Sigmoid colon (tissue), 6 donors: ENCODE measurements at regions not wholly inside any gene's neighbourhood (a gene's known extent, or its start where the extent isn't known, plus 50 kb on each side); places are given as distances from the start of the nearest gene placed in this dataset.

Experiments used
- DNase-seq: peaks from one replicate; pipeline ENCODE4 v3.0.0-alpha.2; 2019
- H3K27ac ChIP-seq, 4 donors: fragments of 200-600 bp; sonication (generic); one replicate each; pipeline ENCODE4 v1.5.1; 2016 to 2019; ENCODE audit warnings: mild to moderate bottlenecking in 1 of 4
- H3K27me3 ChIP-seq, 3 donors: fragments of 200-600 bp; sonication (generic); one replicate each; pipeline ENCODE4 v1.5.1; 2019; ENCODE audit warnings: mild to moderate bottlenecking in 1 of 3
- H3K36me3 ChIP-seq, 4 donors: fragments of 200-600 bp; sonication (generic); one replicate each; pipeline ENCODE4 v1.5.1; 2016 to 2019
- H3K4me1 ChIP-seq, 4 donors: fragments of 200-600 bp; sonication (generic); one replicate each; pipeline ENCODE4 v1.5.1; 2017 to 2019
- H3K4me3 ChIP-seq, 4 donors: fragments of 200-600 bp; sonication (generic); one replicate each; pipeline ENCODE4 v1.5.1; 2017 to 2019; ENCODE audit warnings: mild to moderate bottlenecking in 2 of 4, moderate library complexity in 1 of 4
- H3K9me3 ChIP-seq, 4 donors: fragments of 200-600 bp in 3 of 4; sonication (generic) in 3 of 4; one replicate each; pipeline versions ENCODE4 v1.5.1 to v1.6.1; 2013 to 2019
- CTCF ChIP-seq, 4 experiments: fragments of 450-650 bp in 3 of 4; fragments of 200-600 bp in 1 of 4; IDR thresholded peaks; one replicate each; pipeline ENCODE4 v1.5.1; 2016 to 2019; ENCODE audit warnings: antibody characterized with exemption in 4 of 4, mild to moderate bottlenecking in 3 of 4, moderate library complexity in 2 of 4
- EP300 ChIP-seq, 4 donors: sonication (generic); formaldehyde crosslinking; IDR thresholded peaks; one replicate each; pipeline ENCODE4 v1.6.1; 2017; ENCODE audit warnings: antibody characterized with exemption in 4 of 4
- POLR2A ChIP-seq, 2 donors: fragments of 450-650 bp; IDR thresholded peaks; one replicate each; pipeline ENCODE4 v1.6.1; 2016; ENCODE audit warnings: antibody characterized with exemption in 2 of 2, mild to moderate bottlenecking in 2 of 2, moderate library complexity in 2 of 2
- POLR2AphosphoS5 ChIP-seq, 4 donors: sonication (generic); formaldehyde crosslinking; IDR thresholded peaks; one replicate each; pipeline ENCODE4 v1.6.1; 2017; ENCODE audit warnings: antibody characterized with exemption in 4 of 4
- WGBS, 2 donors: extraction: QIAGEN DNeasy Blood & Tissue Kit; methylation state at CpG; one replicate each; pipeline ENCODE4 v1.1.7; 2013; 5-methylcytosine and 5-hydroxymethylcytosine counted together
- intact Hi-C: fragments of 100-400 bp; cut with DNase I; formaldehyde crosslinking; loops from one replicate; pipeline ENCODE4 v1.15.1; 2023
- donor health status: healthy with polysubstance abuse.
- donor health status: healthy.

DNA sequence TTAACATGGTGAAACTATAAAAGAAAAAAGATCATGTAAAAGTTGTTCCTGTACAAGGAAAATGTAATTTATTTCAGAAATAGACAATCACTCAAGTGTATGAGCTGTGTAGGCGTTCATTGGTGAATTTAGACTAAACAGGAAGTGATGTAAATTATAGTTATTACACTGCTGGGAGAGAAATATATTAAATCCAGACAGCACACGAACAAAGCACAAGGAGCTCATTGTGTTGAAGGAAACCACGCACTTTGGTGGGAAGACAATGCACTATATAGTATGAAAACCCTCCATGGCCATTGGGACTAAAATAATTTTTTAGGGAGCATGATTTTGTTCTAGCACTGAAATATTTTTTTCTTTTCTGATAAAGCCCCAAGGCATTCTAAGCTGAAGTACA is 450.5 kb downstream of the KLF12 start:
- Histone ChIP-seq H3K36me3 (no peaks in the 10 kb centered on the region), H3K27me3 (no peaks in the 10 kb centered on the region), H3K27ac (no peak overlapping the region), H3K9me3 (no peaks in the 10 kb centered on the region), H3K4me1 (no peaks in the 10 kb centered on the region), H3K4me3 (no peak overlapping the region)
- WGBS, 2 donors, result 72 to 81% methylated on average over 3 of the region's 3 CpGs
- DNase-seq, result no peak
- TF ChIP-seq POLR2A (IDR thresholded peaks at IDR 0.05) (no peak), CTCF (IDR thresholded peaks at IDR 0.05) (no peak), POLR2AphosphoS5 (IDR thresholded peaks at IDR 0.05) (no peak), EP300 (IDR thresholded peaks at IDR 0.05) (no peak)
- intact Hi-C loops, result no loop called here

GRCh38 chr13:73681779-73682178 is 452.4 kb downstream of the KLF12 start:
- 89 to 90% methylated on average over 2 of the region's 2 CpGs for WGBS, 2 donors
- Histone ChIP-seq H3K36me3 (no peaks in the 10 kb centered on the region), H3K4me3 (no peak overlapping the region), H3K27ac (no peak overlapping the region), H3K27me3 (no peaks in the 10 kb centered on the region), H3K9me3 (no peaks in the 10 kb centered on the region), H3K4me1 (no peaks in the 10 kb centered on the region)
- TF ChIP-seq POLR2AphosphoS5 (IDR thresholded peaks at IDR 0.05) (no peak), CTCF (IDR thresholded peaks at IDR 0.05) (no peak), POLR2A (IDR thresholded peaks at IDR 0.05) (no peak), EP300 (IDR thresholded peaks at IDR 0.05) (no peak)
- DNase-seq, result no peak
- intact Hi-C loops, result no loop called here

- intact Hi-C loops, result no loop called here
- no peaks in the 10 kb centered on the region for H3K9me3 ChIP-seq
Measured at GRCh38 chr13:73681015-73681414, 453.2 kb downstream of the KLF12 start.

DNA sequence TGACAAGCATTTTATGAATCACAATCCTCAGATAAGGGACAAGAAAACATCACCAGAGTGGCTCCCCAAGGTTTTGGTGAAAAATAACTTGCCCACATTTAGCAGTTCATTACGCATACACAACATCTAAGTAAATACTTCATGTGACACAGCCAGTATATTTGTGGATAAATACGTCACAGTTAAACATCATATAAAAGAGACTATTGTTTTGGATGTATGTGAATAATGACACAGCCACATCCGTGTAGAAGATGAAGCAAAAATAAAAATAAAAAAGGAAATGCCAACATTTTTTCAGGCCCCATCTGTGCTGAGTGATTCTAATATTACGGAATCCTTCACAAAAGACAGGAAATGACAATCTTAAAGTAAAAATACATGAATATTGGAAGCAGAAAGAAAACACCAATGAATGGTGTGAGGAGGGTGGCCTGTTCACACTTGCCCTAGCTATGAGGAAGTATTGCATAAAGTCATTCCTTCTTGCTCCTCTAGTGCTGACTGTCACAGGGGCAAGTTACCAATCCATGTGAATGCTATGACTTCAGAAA is 457.1 kb downstream of the KLF12 start:
- H3K4me1 ChIP-seq, result no peaks in the 10 kb centered on the region
- H3K36me3 ChIP-seq, result no peaks in the 10 kb centered on the region
- WGBS, 2 donors, result 22 to 63% methylated on average over 4 of the region's 4 CpGs
- H3K27ac ChIP-seq, result no peak overlapping the region
- intact Hi-C loops, result no loop called here
- H3K9me3 ChIP-seq, result no peaks in the 10 kb centered on the region
- H3K27me3 ChIP-seq, result no peaks in the 10 kb centered on the region
- H3K4me3 ChIP-seq, result no peak overlapping the region
- TF ChIP-seq POLR2A (IDR thresholded peaks at IDR 0.05), result no peak
- no peak for DNase-seq

More at GRCh38 chr13:73681015-73681414, 453.2 kb downstream of the KLF12 start:
- no peaks in the 10 kb centered on the region for H3K4me1 ChIP-seq
- H3K27ac ChIP-seq, result no peak overlapping the region
- DNase-seq, result no peak
- H3K4me3 ChIP-seq, result no peak overlapping the region
- no peaks in the 10 kb centered on the region for H3K36me3 ChIP-seq
- WGBS, 2 donors, result 87 to 93% methylated on average over 3 of the region's 3 CpGs
- no peaks in the 10 kb centered on the region for H3K27me3 ChIP-seq
- TF ChIP-seq POLR2AphosphoS5 (IDR thresholded peaks at IDR 0.05) (no peak), EP300 (IDR thresholded peaks at IDR 0.05) (no peak), POLR2A (IDR thresholded peaks at IDR 0.05) (no peak), CTCF (IDR thresholded peaks at IDR 0.05) (no peak)

- no peaks in the 10 kb centered on the region for H3K27me3 ChIP-seq
- intact Hi-C loops, result no loop called here
- TF ChIP-seq POLR2A (IDR thresholded peaks at IDR 0.05) (no peak), POLR2AphosphoS5 (IDR thresholded peaks at IDR 0.05) (no peak), CTCF (IDR thresholded peaks at IDR 0.05) (no peak), EP300 (IDR thresholded peaks at IDR 0.05) (no peak)
- no peak for DNase-seq
- no peaks in the 10 kb centered on the region for H3K9me3 ChIP-seq
- no peak overlapping the region for H3K4me3 ChIP-seq
- 17 to 61% methylated on average over 2 of the region's 2 CpGs for WGBS, 2 donors
- no peak overlapping the region for H3K27ac ChIP-seq
- H3K36me3 ChIP-seq, result no peaks in the 10 kb centered on the region
- H3K4me1 ChIP-seq, result no peaks in the 10 kb centered on the region
Measured at GRCh38 chr13:73676550-73677047, 457.6 kb downstream of the KLF12 start.
